NCI-H345 treated with DMSO at 0.1 percent for 48 hours (cell line): ENCODE measurements at regions not wholly inside any gene's neighbourhood (a gene's known extent, or its start where the extent isn't known, plus 50 kb on each side); places are given as distances from the start of the nearest gene placed in this dataset.

ENCODE experiments used
- DNase-seq: peaks from one replicate; lab custom pipeline; 2025; ENCODE audit not compliant: unreplicated experiment; lab: John Stamatoyannopoulos, UW

DNA sequence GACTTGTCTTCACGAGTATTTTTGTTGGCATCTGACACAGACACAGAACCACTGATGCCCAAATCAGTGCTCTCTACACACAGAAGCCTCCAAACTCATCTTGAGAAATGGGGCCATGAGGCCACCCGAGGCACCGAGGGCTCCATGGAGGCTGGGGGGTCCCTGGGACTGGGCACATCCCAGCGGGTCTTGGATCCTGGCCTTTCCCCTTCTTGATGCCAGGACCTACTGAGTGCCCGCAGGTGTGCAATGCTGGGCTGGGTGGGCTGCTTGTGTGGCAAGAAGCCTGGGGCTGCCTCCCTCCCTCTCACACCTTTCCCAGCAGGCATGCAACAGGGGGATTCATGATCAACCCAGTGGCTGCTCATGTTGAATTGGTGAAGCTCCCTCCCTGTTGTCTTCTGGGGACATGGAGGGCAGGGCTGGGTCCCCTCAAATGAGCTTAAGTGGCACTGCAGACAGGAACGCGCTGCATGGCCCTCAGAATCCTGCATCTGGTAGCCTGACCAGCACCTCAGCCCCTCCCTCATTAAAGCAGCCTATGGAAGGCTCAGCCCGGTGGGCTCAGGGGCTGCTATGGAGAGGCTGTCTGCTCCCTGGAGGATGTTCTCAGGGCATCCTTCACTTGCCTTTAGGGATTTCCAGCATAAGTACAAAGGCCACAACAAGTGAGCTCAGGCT, 63.7 kb upstream of the SIMC1 start:
- no peak for DNase-seq

DNA sequence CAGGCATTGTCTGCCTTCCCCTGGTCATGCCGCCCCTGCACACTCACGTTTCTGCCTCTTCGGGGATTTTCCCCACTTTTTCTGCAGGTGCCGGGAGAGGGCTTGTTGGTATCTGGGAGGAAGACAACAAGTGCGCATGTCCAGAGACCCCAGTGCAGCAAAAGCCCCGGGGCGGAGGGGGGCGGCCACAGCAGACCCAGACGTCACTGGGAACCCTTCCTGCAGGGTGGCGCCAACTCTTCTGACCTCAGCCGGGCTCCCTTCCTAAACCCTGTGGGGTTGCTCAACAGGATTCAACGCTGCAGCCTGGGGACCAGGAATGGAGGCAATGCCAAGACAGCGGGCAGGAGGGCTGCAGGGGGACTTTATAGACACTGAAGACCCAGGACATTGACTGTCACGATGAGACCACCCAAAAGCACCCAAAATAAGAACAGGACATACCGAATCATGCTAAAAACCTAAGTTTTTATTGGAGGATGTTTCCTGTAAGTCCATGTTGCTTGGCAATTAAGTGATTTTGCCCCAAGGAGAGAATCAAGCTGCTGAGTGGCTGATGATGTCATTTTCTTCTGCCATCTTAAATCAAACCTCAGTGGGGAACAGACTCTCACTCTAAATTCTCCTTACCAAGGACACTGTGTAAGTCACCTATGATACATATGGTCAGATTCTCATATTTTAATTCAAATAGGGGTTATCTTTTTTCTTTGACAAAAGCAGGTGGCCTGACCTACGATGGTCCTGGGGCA, 62.9 kb upstream of the SIMC1 start:
- DNase-seq, result no peak

DNA sequence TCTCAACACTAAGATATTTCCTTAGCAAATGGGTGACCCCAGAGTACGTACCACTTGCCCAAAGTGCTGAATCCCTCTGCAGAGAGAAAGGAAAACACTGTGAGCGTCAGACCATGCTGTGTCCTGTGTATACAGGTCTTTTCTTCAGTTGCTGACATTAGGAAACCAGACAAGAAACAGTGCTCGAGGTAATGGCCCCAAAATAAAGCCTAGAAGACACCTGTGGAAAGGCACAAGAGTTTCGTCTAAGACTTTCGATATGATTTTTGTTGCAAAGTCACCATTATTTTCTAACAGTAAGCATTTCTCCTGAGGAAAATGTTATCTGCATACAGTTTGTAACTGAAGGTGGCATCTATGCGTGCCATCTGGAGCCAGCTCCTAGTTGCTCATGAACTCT, 62.0 kb upstream of the SIMC1 start:
- DNase-seq, result no peak

DNA sequence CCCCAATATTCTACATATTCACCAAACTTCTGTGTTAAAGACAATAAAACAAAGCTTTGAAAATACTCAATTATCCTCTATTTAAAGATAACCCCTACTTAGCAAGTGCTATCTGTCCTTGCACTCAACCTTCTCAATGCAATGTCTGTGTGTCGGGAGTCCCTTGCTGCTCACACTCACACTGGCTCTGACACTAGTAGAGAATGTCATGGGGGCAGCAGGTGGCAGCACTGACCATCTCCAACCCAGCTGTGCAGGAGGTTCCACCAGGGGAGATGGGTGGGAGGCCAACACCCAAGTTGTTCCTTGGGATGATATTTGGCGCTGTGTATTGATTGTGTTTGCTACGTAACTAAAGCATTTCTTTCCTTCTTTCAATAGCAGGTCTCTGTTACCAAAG, 59.4 kb upstream of the SIMC1 start:
- DNase-seq, result no peak

DNA sequence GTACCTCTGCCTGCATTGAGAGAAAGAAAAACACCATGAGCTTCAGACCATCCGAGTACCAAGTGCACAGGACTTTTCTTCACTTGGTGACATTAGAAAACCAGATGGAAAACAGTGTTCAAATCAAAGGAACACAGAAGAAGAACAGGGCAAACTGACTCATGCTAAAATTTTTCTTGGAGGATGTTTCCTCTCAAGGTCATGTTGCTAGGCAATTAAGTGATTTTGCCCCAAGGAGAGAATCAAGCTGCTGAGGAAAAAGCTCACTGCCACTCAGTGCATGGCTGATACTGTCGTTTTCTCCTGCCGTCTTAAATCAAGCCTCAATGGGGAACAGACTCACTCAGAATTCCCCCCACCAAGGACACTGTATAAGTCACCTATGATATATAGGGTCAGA, 57.9 kb upstream of the SIMC1 start:
- no peak for DNase-seq

DNA sequence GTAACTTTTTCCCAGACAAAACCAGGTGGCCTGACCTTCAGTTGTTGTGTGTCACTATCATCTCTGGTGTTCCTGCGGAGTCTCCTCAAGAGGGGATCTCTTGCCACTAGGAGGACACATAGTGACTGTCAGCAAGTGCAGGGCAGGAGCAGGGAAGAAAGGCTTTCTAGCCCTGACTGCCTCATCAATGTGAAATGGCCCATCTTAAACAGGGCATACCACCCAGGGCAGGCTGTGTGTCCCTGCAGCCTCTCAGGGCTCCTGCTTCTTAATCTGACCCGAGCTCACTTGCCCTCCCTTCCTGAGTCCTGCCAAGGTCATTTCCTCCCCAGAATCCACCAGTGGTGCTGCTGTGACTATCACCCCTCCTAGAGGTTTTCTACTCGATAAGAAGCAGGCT, 57.4 kb upstream of the SIMC1 start:
- DNase-seq, result no peak

DNA sequence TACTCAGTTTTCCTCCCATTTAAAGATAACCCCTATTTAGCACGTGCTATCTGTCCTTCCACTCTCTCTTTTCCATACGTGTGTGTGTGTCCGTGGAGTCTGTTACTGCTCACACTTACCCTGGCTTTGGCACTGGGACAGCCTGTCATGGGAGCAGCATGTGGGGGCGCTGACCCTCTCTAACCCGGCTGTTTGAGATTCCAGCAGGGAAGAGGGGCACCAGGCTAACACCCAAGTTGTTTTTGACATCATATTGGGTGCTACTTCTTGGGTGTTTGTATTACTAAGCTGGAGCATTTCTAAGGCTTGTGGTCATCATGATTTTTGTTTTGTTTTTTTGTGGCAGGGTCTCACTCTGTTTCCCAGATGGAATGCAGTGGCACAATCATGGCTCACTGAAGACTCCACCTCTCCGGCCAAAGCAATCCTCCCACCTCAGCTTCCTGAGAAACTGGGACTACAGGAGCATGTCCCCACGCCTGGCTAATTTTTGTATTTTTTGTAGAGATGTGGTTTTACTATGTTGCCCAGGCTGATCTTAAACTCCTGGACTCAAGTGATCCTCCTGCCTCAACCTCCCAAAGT, 56.9 kb upstream of the SIMC1 start:
- DNase-seq, result no peak

DNA sequence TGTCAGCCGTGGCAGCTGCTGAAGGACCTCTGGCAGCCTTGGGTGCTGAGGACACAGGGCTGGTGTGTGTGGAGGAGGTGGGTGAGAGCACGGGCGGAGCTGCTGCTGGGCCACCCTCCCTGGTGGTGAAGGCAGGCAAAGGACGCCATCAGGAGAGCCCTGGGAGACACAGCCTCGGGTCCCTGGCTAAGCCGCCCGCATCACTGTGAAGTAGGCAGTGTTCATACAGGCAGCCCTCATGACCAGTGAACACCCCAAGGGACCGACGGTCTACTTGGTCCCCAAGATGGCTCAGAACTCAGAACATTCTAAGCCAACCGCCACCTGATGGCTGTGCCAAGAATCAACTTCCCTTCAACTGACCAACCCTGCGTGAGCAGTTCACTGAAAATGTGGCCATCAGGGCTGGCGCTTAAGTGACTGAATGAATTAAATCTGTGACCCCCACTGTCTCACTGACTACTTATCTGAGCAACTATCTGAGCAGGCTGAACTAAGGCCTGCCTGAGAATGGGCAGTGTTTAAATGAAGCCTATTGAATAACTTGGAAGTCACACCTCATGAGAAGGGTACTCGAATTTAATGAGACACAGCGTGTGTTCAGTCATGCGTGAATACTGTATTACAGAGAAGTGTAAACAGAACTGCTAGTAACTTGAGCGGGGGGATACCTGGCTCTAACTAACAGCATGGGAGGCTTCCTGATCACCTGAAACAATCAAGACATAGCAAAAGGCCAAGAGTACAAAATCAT, 54.7 kb upstream of the SIMC1 start:
- DNase-seq, result peak; percentile 98

DNA sequence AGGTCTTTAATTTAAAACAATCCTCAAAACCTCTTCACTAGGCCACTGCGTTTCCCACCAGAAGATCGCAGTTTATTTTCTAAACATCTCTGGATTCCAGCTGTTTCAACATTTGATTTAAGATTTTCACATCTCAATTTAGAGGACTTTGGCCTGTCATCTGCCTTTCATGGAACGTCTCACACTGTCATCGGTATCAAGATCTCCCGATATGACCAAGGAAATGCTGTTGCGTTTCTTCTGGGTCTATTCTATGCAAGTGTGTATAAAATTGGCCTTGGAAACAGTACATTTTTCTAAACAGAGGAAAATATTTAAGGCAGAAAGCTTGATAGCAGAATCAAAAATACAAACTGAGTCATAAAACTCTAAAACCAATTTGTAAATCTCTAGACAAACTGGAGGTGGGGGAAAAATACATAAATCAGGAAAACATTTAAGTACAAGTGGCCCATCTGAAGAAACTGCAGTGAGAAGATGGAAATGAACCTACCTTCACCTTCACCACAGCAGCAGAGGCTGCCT, 53.6 kb upstream of the SIMC1 start:
- DNase-seq, result no peak

DNA sequence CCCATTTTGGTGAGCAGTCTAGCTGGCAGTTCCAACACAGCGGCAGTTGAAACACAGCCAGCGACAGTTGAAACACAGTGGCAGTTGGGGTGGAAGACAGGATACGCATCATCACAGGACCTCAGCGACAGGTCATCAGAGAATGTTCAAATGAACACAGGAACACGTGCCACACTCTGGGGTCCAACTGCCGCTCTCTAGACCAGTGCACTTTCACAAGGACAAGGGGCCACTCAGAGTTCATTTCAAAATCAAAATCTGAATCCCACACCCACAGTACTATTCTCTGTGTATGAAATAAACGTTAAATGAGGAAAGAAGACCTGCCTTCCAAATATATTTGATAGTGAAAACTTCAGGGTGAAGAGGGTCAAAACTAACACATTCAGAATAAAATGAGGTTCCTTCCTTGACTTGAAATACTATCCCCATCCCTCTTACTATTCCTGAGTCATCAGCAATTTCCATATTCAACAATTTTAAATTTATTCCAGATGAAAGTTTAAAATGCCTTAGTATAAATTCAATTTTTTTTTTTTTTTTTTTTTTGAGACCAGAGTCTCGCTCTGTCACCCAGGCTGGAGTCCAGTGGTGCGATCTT, 53.0 kb upstream of the SIMC1 start:
- DNase-seq, result no peak

DNA sequence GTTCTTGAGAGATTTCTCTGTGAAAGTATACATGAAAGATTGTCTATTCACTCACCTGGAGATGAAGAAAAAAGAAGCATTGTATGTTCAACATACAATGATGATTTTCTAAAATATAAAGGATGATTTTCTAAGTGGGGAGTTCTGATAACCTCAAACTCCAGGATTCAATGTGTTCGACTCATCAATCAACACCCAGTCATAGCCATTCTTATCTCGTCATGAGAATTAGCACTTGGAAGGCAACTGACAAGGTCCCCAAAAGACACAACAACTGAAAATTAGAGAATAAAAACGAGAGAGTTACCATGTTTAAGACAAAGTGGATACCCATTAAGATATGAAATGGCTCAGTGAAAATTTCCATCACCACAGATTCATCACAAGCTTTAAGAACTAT, 52.1 kb upstream of the SIMC1 start:
- DNase-seq, result no peak

DNA sequence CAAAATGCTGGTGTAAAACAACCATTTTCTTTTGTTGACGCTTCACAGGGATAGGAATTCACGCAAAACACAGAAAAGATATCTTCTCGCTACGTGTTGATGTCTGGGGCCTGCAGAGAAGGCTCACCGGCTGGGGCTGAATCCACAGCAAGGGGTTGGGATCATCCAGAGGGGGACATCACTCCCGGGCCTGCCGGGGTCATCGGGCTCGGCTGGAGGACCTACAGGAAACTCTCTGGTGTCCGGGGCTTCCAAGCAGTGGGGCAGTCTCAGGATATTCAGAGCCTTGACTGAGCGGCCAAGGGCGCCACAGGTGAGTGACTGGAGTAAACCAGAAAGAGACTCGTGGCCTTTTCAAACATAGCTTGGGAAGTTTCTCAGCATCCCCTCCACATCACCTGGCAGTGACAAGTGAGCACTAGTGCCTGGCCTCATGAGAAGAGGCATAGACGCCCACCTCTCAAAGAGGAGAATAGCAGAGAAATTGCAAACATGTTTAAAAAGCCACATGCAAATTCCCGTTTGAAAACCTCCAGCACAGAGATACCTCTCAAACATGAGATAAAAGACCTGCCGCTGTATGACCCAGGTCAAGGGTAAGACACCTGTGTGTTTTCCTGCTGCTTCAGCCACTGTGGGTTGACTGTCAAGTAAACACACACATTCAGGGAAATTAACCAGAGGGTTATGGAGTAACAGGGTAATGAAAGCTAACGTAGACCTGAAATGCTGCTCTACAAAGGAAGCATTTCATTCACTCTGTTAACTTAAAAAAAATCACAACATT, 50.8 kb upstream of the SIMC1 start:
- peak; percentile 15 for DNase-seq

DNA sequence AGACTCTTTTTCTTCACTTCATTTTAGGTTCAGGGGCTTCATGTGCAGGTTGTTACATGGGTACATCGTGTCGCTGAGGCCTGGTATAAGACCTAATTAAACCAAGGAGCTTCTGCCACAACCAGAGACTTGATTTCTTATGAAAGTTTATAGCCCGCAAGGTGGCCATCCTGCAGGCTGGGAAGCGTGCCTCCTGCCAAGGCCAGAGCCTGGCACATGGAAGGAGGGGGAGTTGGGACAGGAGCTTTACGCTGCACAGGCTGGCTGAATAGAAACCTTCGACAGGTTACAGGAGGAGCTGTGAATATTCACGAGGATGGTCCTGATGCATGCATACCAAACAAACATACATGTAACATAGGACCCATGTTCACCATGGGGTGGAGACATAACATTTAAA, 50.1 kb upstream of the SIMC1 start:
- no peak for DNase-seq
